B cell (primary cell): ENCODE measurements at regions not wholly inside any gene's neighbourhood (a gene's known extent, or its start where the extent isn't known, plus 50 kb on each side); places are given as distances from the start of the nearest gene placed in this dataset.

Experiments used
- ATAC-seq: fragments of 200-7000 bp; cut with Tn5 transposase; one replicate; pipeline ENCODE4 v1.10.0; 2021; ENCODE audit warnings: low read depth, mild to moderate bottlenecking, moderate number of reproducible peaks, moderate library complexity
- CTCF ChIA-PET: fragments of 350-600 bp; sonication (Branson Sonifier 250); formaldehyde crosslinking; loops from one replicate; lab custom pipeline; 2021; ENCODE audit warnings: antibody characterized with exemption, inconsistent platforms; lab: Charles Lee
- POLR2A ChIA-PET: fragments of 350-600 bp; sonication (Branson Sonifier 250); formaldehyde crosslinking; loops from one replicate; lab custom pipeline; 2021; ENCODE audit warnings: antibody characterized with exemption; lab: Charles Lee
- DNase-seq: peaks from one replicate; pipeline ENCODE4 v3.0.0; 2013
- H2AFZ ChIP-seq: 2 replicates; pipeline ENCODE4 v1.6.1; 2012; ENCODE audit warnings: mild to moderate bottlenecking, low read depth, low read length; ENCODE audit not compliant: insufficient read depth, poor library complexity, severe bottlenecking
- H3K27ac ChIP-seq, 2 donors: 1 replicate in 1 of 2; 2 replicates in 1 of 2; pipeline ENCODE4 v1.5.1; 2012 to 2013; ENCODE audit warnings: low read length in 2 of 2, mild to moderate bottlenecking in 2 of 2, moderate library complexity in 1 of 2
- H3K27me3 ChIP-seq, 4 experiments: fragments of 200-600 bp in 1 of 4; sonication (generic) in 1 of 4; replicated peaks in 1 of 4; 1 replicate in 2 of 4; 2 replicates in 2 of 4; pipeline versions ENCODE4 v1.6.1 to v1.7.0; 2013 to 2016; ENCODE audit warnings: low read length in 3 of 4, mild to moderate bottlenecking in 2 of 4, mixed read lengths in 1 of 4, moderate library complexity in 1 of 4; ENCODE audit not compliant: insufficient read depth in 4 of 4, control insufficient read depth in 3 of 4; ENCODE audit errors: control extremely low read depth in 1 of 4
- H3K36me3 ChIP-seq, 2 experiments: replicated peaks in 1 of 2; 1 replicate in 1 of 2; 2 replicates in 1 of 2; pipeline versions ENCODE4 v1.6.1 to v1.7.1; 2013; ENCODE audit warnings: low read length in 1 of 2; ENCODE audit not compliant: insufficient read depth in 2 of 2, control insufficient read depth in 1 of 2; ENCODE audit errors: control extremely low read depth in 1 of 2, extremely low read depth in 1 of 2
- H3K4me1 ChIP-seq, 2 donors: fragments of 200-600 bp in 1 of 2; sonication (generic) in 1 of 2; 1 replicate in 1 of 2; 2 replicates in 1 of 2; pipeline versions ENCODE4 v1.5.1 to v1.6.1; 2013 to 2017; ENCODE audit warnings: low read length in 2 of 2; ENCODE audit not compliant: control insufficient read depth in 2 of 2, insufficient read depth in 2 of 2
- H3K4me2 ChIP-seq: replicated peaks from 2 replicates; pipeline ENCODE3; 2012; ENCODE audit warnings: mild to moderate bottlenecking, low read depth, low read length; ENCODE audit not compliant: poor library complexity, severe bottlenecking
- H3K4me3 ChIP-seq, 5 experiments: fragments of 200-600 bp in 1 of 5; sonication (generic) in 1 of 5; 1 replicate in 3 of 5; 2 replicates in 2 of 5; pipeline versions ENCODE4 v1.5.1 to v1.7.0; 2011 to 2016; ENCODE audit warnings: low read length in 4 of 5, mild to moderate bottlenecking in 4 of 5, low read depth in 2 of 5, control low read depth in 1 of 5, moderate library complexity in 1 of 5; ENCODE audit not compliant: insufficient read depth in 1 of 5; ENCODE audit errors: control extremely low read depth in 1 of 5, extremely low read depth in 1 of 5
- H3K79me2 ChIP-seq: fragments of 200-600 bp; sonication (generic); one replicate; pipeline ENCODE4 v1.6.0; 2016; ENCODE audit warnings: low read length; ENCODE audit not compliant: control insufficient read depth, insufficient read depth
- H3K9ac ChIP-seq: fragments of 200-600 bp; sonication (generic); 2 replicates; pipeline ENCODE4 v1.6.1; 2017; ENCODE audit warnings: mild to moderate bottlenecking, low read length, moderate library complexity
- H3K9me3 ChIP-seq, 3 donors: one replicate each; pipeline versions ENCODE4 v1.6.1 to v1.7.1; 2013; ENCODE audit warnings: low read length in 2 of 3; ENCODE audit not compliant: control insufficient read depth in 2 of 3, insufficient read depth in 1 of 3; ENCODE audit errors: control extremely low read depth in 1 of 3
- H4K20me1 ChIP-seq: 2 replicates; pipeline ENCODE4 v1.6.0; 2012; ENCODE audit warnings: mild to moderate bottlenecking, low read length; ENCODE audit not compliant: insufficient read depth, control insufficient read depth, poor library complexity, severe bottlenecking
- H3K27ac Mint-ChIP-seq: one replicate; pipeline ENCODE4 v1.8.0; 2021; ENCODE audit warnings: mixed read lengths
- H3K27me3 Mint-ChIP-seq: one replicate; pipeline ENCODE4 v1.8.0; 2021; ENCODE audit warnings: mixed read lengths
- H3K4me1 Mint-ChIP-seq: one replicate; pipeline ENCODE4 v1.8.0; 2021; ENCODE audit warnings: mixed read lengths
- H3K4me3 Mint-ChIP-seq: one replicate; pipeline ENCODE4 v1.8.0; 2021; ENCODE audit warnings: mixed read lengths
- H3K9me3 Mint-ChIP-seq: one replicate; pipeline ENCODE4 v1.8.0; 2022; ENCODE audit warnings: mixed read lengths; ENCODE audit not compliant: insufficient read depth
- EZH2 ChIP-seq: IDR thresholded peaks from 2 replicates; pipeline ENCODE4 v1.6.1; 2012; ENCODE audit warnings: borderline replicate concordance, low read depth, mild to moderate bottlenecking, moderate library complexity, low read length; ENCODE audit not compliant: insufficient read depth, poor library complexity, severe bottlenecking
- WGBS: methylation state at CpG from one replicate; pipeline ENCODE4 v1.1.5; 2013; ENCODE audit warnings: missing lambda C conversion rate; ENCODE audit not compliant: insufficient coverage; 5-methylcytosine and 5-hydroxymethylcytosine counted together
- intact Hi-C: fragments of 100-400 bp; cut with micrococcal nuclease; formaldehyde crosslinking; loops from one replicate; pipeline ENCODE4 v1.10.0; 2022
- TF ChIP-seq, protein P1 (sequence below): fragments of 200-600 bp; IDR thresholded peaks from one replicate; pipeline ENCODE4 v1.8.0; 2022; ENCODE audit warnings: antibody characterized with exemption, mild to moderate bottlenecking

DNA sequence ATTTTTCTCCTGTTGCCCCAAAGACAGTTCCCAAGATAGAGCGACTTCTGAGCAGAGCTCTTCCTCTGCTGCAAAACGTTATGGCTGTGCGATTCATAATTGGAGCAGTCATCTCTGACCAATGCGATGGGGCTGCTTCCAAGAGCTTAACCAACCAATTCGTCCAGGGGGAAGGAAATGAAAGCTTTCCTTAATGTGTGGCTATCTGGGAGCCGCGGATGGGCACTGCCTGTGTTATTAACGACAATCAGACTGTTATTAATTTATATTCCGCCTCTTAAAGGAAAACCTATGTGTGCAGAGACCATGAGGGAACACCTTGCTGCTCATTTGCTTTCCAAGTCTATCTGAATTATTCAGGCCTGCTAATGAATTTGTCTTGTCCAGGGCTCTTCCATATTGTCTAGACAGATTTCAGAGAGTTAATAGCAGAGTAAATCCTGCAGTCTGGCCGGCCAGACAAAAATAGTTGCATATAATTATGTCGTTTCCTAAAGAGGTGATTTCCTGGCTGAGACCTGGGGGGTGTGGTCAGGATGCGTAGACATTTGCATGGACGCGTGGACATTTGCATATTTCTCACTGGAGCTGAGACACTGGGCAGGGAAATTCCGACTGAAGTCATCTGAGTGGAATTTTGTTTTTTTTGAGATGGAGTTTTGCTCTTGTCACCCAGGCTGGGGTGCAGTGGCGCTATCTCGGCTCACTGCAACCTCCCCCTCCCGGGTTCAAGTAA is 135.4 kb downstream of the HMX1 start:
- ATAC-seq, result no peak
- no peaks in the 10 kb centered on the region for H3K4me1 ChIP-seq
- no peaks in the 10 kb centered on the region for H4K20me1 ChIP-seq
- H3K27ac ChIP-seq, result no peak overlapping the region
- TF ChIP-seq EZH2, result no peak
- TF ChIP-seq, protein P1, sequence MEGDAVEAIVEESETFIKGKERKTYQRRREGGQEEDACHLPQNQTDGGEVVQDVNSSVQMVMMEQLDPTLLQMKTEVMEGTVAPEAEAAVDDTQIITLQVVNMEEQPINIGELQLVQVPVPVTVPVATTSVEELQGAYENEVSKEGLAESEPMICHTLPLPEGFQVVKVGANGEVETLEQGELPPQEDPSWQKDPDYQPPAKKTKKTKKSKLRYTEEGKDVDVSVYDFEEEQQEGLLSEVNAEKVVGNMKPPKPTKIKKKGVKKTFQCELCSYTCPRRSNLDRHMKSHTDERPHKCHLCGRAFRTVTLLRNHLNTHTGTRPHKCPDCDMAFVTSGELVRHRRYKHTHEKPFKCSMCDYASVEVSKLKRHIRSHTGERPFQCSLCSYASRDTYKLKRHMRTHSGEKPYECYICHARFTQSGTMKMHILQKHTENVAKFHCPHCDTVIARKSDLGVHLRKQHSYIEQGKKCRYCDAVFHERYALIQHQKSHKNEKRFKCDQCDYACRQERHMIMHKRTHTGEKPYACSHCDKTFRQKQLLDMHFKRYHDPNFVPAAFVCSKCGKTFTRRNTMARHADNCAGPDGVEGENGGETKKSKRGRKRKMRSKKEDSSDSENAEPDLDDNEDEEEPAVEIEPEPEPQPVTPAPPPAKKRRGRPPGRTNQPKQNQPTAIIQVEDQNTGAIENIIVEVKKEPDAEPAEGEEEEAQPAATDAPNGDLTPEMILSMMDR, result no peak
- H3K9ac ChIP-seq, result no peak overlapping the region
- no peak overlapping the region for H2AFZ ChIP-seq
- H3K79me2 ChIP-seq, result no peaks in the 10 kb centered on the region
- H3K27me3 ChIP-seq, result no peaks in the 10 kb centered on the region
- H3K9me3 ChIP-seq, result peaks cover 0 to 42% (median 0%) of the 10 kb centered on the region in 3 donors
- no peaks in the 10 kb centered on the region for H3K36me3 ChIP-seq
- WGBS, result 76% methylated on average over 13 of the region's 18 CpGs
- POLR2A ChIA-PET, result no interaction called here
- CTCF ChIA-PET, result no interaction called here
- no peaks in the 10 kb centered on the region for H3K9me3 Mint-ChIP-seq
- intact Hi-C loops, result no loop called here
- no peaks in the 10 kb centered on the region for H3K4me1 Mint-ChIP-seq
- DNase-seq, result no peak
- no peak overlapping the region for H3K4me2 ChIP-seq
- no peak overlapping the region for H3K27ac Mint-ChIP-seq
- no peaks in the 10 kb centered on the region for H3K27me3 Mint-ChIP-seq
- H3K4me3 Mint-ChIP-seq, result no peak overlapping the region
- H3K4me3 ChIP-seq, result no peak overlapping the region

DNA sequence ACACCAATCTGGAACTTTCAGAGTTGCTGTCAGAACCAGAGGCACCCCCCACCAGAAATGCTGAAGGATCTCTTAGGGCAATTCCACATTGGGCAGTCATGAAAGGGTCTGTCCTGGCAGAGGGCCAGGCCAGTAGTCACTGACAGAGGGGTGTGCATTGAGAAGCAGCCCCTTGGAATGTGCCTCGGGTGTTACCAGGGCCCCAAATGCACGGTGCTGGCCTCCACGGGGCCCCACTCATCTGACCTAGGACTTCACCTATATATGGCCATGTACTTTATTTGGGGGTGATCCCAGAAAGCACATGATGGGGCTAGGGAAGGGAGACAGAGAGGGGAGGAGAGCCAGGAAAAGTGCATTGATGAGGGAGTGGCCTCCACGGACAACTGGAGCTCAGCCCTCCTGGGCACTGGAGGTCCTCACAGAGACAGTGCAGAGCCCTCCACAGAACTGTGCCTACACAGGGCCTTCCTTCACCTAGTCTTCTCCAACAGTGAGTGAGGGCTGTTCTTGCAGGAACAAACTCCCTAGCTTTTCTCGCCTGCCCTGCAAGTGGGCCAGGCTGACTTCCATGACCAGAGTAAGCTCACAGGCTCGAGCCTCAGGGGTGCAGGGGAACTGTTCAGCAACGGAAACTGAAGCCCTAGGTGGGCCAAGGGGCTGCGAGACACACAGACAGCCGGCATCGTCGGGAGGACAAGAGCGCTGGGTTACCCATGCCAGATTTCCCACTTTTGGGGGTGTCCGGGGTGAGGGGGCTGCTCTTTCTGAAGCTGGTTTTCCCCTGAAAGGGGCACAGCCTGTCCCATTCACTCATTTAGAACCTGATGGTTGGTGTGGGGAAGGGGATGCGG is 136.2 kb downstream of the HMX1 start:
- Histone ChIP-seq H3K79me2 (no peaks in the 10 kb centered on the region), H4K20me1 (no peaks in the 10 kb centered on the region), H3K4me2 (no peak overlapping the region), H3K36me3 (no peaks in the 10 kb centered on the region), H3K27me3 (no peaks in the 10 kb centered on the region), H3K4me3 (no peak overlapping the region), H2AFZ (no peak overlapping the region), H3K9me3 (peaks cover 0 to 35% (median 0%) of the 10 kb centered on the region in 3 donors), H3K4me1 (no peaks in the 10 kb centered on the region), H3K27ac (no peak overlapping the region), H3K9ac (no peak overlapping the region)
- no peak overlapping the region for H3K27ac Mint-ChIP-seq
- H3K4me3 Mint-ChIP-seq, result no peak overlapping the region
- DNase-seq (no peak), ATAC-seq (no peak)
- CTCF ChIA-PET, result no interaction called here
- H3K27me3 Mint-ChIP-seq, result no peaks in the 10 kb centered on the region
- H3K4me1 Mint-ChIP-seq, result no peaks in the 10 kb centered on the region
- no peaks in the 10 kb centered on the region for H3K9me3 Mint-ChIP-seq
- intact Hi-C loops, result no loop called here
- TF ChIP-seq, protein P1, result no peak
- no peak for TF ChIP-seq EZH2
- WGBS, result 85% methylated on average over 12 of the region's 14 CpGs
- POLR2A ChIA-PET, result no interaction called here
